Superior temporal gyrus (tissue), 1 donor: ENCODE measurements at regions not wholly inside any gene's neighbourhood (a gene's known extent, or its start where the extent isn't known, plus 50 kb on each side); places are given as distances from the start of the nearest gene placed in this dataset.
"Not testable (repeated sequence)": the region's sequence is repeated elsewhere in the genome, so short reads cannot be mapped to it uniquely, and the experiment has no call there.

ENCODE experiments used
- DNase-seq: peaks from one replicate; pipeline ENCODE4 v3.0.0-alpha.2; 2016; ENCODE audit errors: extremely low spot score

DNA sequence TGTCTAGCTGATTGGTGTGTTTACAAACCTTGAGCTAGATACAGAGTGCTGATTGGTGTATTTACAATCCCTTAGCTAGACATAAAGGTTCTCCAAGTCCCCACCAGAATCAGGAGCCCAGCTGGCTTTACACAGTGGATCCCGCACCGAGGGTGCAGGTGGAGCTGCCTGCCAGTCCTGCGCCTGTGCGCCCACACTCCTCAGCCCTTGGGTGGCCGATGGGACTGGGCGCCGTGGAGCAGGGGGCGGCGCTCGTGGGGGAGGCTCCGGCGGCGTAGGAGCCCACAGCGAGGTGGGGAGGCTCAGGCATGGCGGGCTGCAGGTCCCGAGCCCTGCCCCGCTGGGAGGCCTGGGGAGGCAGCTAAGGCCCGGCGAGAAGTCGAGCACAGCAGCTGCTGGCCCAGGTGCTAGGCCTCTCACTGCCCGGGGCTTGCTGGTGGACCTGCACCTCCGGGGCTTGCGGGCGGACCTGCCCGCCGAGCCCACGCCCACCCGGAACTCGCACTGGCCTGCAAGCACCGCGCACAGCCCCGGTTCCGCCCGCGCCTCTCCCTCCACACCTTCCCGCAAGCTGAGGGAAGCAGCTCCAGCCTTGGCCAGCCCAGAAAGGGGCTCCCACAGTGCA, 51.0 kb upstream of the CDYL start:
- not testable (repeated sequence) for DNase-seq

DNA sequence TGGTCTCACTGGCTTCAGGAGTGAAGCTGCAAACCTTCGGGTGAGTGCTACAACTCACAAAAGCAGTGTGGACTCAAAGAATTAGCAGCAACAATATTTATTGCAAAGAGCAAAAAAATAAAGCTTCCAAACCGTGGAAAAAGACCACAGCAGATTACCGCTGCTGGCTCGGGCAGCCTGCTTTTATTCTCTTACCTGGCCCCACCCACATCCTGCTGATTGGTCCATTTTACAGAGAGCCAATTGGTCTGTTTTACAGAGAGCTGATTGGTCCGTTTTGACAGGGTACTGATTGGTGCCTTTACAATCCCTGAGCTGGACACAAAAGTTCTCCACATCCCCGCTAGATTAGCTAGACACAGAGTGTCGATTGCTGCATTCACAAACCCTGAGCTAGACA, 51.5 kb upstream of the CDYL start:
- DNase-seq: not testable (repeated sequence)

DNA sequence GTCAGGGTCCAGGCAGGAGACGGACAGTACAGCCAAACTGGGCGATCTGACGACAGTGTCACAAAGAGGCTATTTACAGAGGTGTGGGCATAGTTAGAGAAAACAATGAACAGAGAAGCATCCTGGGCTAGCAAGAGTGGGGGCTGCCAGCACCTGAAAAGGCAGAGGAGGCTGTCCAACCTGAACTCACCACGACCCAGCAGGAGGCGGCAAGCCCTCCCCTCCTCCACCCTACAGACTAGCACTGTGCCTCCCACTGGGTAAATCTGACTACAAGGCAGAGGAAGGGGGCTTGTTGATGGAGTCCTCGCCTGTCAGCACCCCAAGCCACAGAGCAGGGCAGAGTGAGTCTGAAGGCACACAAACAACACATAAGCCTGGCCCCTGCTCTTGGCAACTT, 52.8 kb upstream of the CDYL start:
- DNase-seq: no peak

GRCh38 chr6:4721368-4721767, 54.8 kb upstream of the CDYL start:
- DNase-seq: not testable (repeated sequence)

GRCh38 chr6:4719491-4719890, 56.7 kb upstream of the CDYL start:
- DNase-seq: no peak

- DNase-seq: no peak
These were observed 58.3 kb upstream of the CDYL start for GRCh38 chr6:4717856-4718255.

- no peak for DNase-seq
These were observed 59.1 kb upstream of the CDYL start for GRCh38 chr6:4717124-4717523.

- no peak for DNase-seq
These were observed 61.2 kb upstream of the CDYL start for GRCh38 chr6:4714961-4715501.

DNA sequence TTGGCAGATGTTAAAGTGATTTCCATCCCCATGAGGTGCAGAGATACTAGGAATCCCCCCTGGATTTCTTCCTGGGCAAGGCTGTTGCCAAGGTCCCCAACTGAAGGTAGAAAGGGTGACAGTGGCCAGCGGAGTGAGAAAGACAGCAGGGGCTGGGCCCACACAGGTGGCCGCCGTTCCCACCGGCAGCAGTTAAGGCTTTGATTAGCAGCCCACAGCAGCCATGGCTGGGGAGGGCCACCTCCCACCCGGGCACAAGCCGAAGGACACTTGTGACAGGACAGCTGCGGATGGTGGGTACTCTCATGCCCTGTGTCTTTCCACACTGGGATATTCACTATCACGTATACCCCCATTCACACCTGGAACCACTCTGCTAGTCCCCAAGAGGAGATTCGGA, 63.9 kb upstream of the CDYL start:
- DNase-seq: no peak

DNA sequence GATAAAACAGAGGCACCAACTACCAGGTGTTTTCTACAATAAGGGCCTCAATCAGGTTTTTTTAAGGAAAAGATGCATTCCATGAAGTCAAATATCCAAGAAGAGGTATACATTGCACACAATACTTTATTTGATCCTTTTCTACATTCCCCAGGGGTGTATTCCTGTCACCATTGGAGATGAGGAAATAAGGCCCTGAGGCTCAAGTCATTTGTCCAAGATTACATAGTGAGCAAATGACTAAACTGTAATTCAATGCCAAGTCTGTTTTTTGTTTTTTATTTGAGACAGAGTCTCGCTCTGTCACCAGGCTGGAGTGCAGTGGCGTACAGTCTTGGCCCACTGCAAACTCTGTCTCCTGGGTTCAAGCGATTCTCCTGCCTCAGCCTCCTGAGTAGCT, 69.2 kb upstream of the CDYL start:
- DNase-seq: no peak

DNA sequence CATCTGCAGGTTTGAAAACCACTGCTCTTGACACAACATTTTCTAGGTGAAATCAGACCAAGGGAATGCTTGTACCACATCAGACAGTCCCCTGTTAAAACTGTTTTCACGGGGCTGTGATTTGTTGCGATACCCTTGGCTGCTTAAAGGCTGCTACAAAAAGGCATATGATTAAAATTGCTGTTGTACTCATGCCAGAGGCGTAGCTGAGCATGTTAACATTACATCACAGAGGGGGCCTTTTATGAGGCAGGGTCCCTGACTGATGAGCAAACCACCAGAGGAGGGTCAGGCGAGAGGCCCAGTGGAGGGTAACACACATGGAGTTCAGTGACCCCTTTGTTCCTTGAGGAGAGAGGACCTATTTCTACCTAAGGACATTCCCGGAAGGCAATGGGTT, 70.4 kb upstream of the CDYL start:
- no peak for DNase-seq

- no peak for DNase-seq
These were observed 72.8 kb upstream of the CDYL start for GRCh38 chr6:4703382-4703781.

DNA sequence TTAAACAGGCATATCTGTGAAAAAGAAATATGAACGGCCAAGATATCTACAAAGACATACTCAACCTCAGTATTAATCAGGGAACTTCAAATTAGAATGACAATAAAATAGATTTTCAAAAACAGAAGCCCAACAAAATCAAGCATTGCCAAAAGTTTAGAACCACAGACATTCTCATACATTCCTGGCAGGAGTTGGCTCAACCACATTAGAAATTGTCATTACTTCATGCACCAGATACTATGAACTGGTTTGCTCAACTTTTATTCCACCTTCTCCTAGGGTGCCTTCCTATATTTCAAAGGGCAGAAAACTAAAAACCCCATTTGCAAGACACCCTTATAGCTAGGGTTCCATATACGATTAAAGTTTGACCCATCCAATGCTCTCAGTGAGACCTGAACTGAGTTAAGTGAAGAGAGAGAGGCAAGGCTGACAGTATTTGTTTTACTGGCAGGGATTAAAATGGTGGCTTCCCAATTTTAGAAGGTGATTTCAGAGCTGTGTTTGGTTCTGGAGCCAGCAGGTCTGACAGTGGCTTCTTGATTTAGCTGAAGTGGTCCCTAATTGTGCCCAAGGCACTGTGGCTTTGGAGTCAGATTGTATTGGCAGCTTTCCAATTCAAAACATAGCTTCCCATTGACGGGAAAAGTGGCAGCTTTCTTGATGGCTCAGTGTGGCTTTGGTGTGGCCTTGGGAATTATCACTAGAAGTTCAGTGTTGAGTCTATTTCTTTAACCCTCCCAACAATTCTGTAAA, 77.1 kb upstream of the CDYL start:
- no peak for DNase-seq

DNA sequence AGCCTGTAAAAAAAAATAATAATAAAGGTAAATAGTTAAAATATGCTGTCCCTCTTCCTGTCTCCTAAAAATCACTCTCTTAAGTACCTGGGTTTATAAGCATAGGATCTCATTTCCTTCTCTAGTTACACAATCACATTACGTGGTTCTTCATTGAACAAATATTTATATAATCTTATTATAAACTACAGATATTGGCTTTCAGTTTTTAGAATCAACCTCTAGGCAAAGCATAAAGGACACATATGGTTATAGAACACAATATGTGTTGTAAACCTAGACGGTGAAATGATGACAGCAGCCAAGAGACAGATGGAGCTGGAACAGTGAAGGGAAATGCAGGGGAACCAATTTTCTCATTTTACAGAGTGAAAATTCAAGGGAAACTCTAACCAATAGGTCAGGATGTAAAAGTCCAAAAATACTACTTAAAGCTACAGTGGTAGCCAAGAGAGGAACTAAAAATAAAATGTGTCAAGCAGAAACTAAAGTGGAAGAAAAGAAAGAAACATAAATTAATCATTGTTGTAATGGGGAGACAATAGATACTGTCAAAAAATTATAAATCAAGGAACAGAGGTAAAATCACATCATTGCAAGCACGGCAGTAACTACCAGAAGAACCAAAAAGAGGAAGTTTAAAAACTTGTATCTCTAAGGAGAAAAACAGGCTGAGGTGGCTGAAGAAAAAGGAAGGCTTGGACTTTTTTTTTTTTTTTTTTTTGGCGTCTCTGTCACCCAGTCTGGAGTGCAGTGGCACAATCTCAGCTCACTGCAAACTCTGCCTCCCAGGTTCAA, 82.8 kb upstream of the CDYL start:
- no peak for DNase-seq

- DNase-seq: no peak
These were observed 83.5 kb upstream of the CDYL start for GRCh38 chr6:4692664-4693063.

- no peak for DNase-seq
These were observed 87.9 kb upstream of the CDYL start for GRCh38 chr6:4687989-4688947.

- DNase-seq: no peak
These were observed 88.6 kb upstream of the CDYL start for GRCh38 chr6:4687656-4687988.

DNA sequence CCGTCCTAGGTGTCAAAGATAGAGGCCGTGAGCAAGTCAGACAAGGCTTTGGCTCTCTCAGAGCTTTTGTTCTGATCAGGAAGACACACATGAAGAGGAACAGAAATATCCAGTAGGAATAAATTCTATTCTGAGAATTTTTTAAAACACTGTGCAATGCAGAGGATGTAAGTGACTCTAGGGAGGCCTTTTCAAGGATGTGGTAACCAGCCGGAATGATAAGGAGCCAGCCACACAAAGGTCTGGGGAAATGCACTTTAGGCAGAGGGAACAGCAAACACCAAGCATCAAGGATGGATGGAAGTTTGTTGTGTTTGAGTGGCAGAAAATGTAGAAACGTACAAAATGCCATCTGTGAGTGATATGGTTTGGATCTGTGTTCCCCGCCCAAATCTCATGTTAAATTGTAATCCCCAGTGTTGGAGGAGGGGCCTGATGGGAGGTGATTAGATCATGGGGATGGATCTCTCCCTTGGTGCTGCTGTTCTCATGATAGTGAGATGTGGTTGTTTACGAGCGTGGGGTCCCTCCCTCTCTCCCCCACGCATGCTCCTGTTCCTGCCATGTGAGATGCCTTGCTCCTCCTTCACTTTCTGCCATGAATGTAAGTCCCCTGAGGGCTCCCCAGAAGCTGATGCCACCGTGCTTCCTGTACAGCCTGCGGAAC, 93.6 kb upstream of the CDYL start:
- DNase-seq: no peak

DNA sequence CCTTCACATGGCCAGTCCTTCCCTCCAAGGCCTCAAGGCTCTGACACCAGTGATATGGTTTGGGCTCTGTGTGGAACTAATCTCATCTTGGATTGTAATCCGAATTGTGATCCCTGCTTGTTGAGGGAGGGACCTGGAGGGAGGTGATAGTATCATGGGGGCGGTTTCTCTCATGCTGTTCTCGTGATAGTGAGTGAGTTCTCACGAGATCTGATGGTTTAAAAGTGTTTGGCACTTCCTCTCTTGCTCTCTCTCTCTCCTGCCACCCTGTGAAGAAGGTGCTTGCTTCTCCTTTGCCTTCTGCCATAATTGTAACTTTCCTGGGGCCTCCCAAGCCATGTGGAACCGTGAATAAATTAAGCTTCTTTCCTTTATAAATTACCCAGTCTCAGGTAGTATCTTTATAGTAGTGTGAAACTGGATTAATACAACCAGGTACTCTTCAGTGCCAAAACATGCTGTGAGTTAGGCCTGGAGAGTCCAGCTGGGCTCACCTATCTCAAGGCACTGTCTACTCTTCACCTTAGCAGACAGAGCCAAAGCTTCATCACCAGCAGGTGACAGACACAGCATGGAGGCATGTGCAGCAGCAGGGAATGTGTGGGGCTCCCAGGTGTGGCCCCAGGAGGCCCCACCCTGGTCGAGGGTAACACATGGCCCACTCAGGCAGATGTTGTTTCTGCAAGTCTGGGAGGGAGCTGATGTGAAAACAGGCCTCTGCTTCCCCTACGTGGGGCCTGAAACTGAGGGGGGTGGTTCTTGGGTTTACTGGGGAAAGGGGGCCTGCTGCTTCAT, 97.5 kb upstream of the CDYL start:
- DNase-seq: no peak

DNA sequence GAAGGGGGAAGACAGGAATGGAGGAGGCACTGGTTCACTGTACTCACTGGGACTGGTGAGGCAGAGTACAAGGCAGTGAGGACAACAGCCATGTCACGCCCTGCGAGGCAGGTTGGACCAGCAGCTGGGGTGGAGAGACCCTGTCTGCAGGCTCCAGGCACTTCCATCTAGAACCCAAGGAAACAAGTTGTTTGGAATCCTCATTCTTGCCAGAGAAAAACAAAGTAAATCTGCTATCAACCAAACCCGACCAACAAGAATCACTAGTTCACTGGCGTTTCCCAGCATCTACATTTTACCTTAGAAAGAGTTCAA, 98.5 kb upstream of the CDYL start:
- DNase-seq: no peak
